Osteoblast (primary cell): ENCODE measurements at regions not wholly inside any gene's neighbourhood (a gene's known extent, or its start where the extent isn't known, plus 50 kb on each side); places are given as distances from the start of the nearest gene placed in this dataset.

ENCODE experiments used
- DNase-seq: peaks from one replicate; pipeline ENCODE4 v3.0.0; 2011; ENCODE audit warnings: low spot score, mixed read lengths; ENCODE audit not compliant: insufficient read length; ENCODE audit errors: missing footprints
- H2AFZ ChIP-seq: 2 replicates; pipeline ENCODE4 v1.6.0; 2011; ENCODE audit warnings: mild to moderate bottlenecking, low read length
- H3K27ac ChIP-seq: 2 replicates; pipeline ENCODE4 v1.5.1; 2011; ENCODE audit warnings: mild to moderate bottlenecking, low read depth, low read length, moderate library complexity
- H3K27me3 ChIP-seq: 2 replicates; pipeline ENCODE4 v1.6.0; 2012; ENCODE audit warnings: mild to moderate bottlenecking, control low read depth, inconsistent platforms, low read length, moderate library complexity; ENCODE audit not compliant: insufficient read depth
- H3K36me3 ChIP-seq: 2 replicates; pipeline ENCODE4 v1.5.1; 2011; ENCODE audit warnings: mild to moderate bottlenecking, low read length, control low read depth, moderate library complexity; ENCODE audit not compliant: insufficient read depth
- H3K4me1 ChIP-seq: 2 replicates; pipeline ENCODE4 v1.5.1; 2011; ENCODE audit warnings: mild to moderate bottlenecking, low read length, control low read depth, moderate library complexity; ENCODE audit not compliant: insufficient read depth
- H3K4me2 ChIP-seq: 2 replicates; pipeline ENCODE4 v1.6.0; 2011; ENCODE audit warnings: mild to moderate bottlenecking, low read length; ENCODE audit not compliant: insufficient read depth
- H3K4me3 ChIP-seq: fragments of 200-600 bp; sonication (generic); 3 replicates; pipeline ENCODE4 v1.5.1; 2012; ENCODE audit warnings: mild to moderate bottlenecking, low read length, inconsistent platforms; ENCODE audit not compliant: insufficient read depth
- H3K79me2 ChIP-seq: 2 replicates; pipeline ENCODE4 v1.6.0; 2012; ENCODE audit warnings: mild to moderate bottlenecking, low read length, control low read depth, inconsistent platforms; ENCODE audit not compliant: insufficient read depth
- H3K9me3 ChIP-seq: 2 replicates; pipeline ENCODE4 v1.5.1; 2011; ENCODE audit warnings: low read depth, low read length, control low read depth
- H4K20me1 ChIP-seq: 2 replicates; pipeline ENCODE4 v1.6.0; 2012; ENCODE audit warnings: mild to moderate bottlenecking, low read length, control low read depth; ENCODE audit not compliant: insufficient read depth
- TF ChIP-seq, protein P1 (sequence below): IDR thresholded peaks from 2 replicates; pipeline ENCODE4 v1.5.1; 2011; ENCODE audit warnings: mild to moderate bottlenecking, low read depth, low read length, moderate library complexity; ENCODE audit errors: extremely low read depth

DNA sequence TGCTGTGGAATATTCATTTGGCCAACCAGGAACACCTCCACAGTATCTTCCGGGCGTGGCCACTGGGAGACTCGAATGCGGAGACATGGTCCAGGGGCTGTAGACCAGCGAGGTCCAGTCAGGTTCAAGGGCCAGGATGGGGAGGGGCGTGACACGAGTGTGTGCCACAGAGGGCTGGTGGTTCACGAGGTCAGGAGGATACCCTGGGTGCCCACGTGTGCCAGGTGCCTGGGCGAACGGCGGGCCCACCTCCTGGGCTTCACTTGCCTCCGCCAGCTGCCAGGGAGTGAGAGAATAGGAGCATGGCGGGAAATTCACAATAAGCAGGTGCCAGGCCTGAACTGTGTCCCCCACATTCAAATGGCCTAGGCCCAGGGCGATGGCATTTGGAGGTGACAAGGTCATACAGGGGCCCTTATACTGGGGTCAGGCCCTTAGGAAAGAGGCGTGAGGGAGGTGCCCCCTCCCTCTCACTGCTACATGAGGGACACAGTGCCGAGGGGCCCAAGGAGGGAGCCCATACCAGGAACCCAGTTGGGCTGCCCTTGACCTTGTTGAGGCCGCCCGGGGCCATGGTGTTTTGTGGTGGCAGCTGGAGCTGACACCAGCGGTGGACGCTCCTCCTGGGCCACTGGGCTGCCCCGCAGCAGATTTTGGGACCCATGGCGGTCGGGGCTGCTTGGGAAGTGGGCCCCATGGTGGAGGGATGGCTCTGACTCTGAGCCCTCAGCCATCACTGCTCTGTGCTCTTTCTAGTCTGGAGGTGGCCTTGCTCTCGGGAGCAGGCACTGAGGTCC is 1268.9 kb downstream of the BRD1 start:
- no peak for DNase-seq
- Histone ChIP-seq H3K4me3 (no peak overlapping the region), H3K4me2 (no peak overlapping the region), H4K20me1 (no peaks in the 10 kb centered on the region), H3K27ac (no peak overlapping the region), H3K79me2 (no peaks in the 10 kb centered on the region), H2AFZ (no peak overlapping the region), H3K36me3 (no peaks in the 10 kb centered on the region), H3K27me3 (no peaks in the 10 kb centered on the region), H3K9me3 (no peaks in the 10 kb centered on the region), H3K4me1 (no peaks in the 10 kb centered on the region)
- TF ChIP-seq, protein P1, sequence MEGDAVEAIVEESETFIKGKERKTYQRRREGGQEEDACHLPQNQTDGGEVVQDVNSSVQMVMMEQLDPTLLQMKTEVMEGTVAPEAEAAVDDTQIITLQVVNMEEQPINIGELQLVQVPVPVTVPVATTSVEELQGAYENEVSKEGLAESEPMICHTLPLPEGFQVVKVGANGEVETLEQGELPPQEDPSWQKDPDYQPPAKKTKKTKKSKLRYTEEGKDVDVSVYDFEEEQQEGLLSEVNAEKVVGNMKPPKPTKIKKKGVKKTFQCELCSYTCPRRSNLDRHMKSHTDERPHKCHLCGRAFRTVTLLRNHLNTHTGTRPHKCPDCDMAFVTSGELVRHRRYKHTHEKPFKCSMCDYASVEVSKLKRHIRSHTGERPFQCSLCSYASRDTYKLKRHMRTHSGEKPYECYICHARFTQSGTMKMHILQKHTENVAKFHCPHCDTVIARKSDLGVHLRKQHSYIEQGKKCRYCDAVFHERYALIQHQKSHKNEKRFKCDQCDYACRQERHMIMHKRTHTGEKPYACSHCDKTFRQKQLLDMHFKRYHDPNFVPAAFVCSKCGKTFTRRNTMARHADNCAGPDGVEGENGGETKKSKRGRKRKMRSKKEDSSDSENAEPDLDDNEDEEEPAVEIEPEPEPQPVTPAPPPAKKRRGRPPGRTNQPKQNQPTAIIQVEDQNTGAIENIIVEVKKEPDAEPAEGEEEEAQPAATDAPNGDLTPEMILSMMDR = no peak

DNA sequence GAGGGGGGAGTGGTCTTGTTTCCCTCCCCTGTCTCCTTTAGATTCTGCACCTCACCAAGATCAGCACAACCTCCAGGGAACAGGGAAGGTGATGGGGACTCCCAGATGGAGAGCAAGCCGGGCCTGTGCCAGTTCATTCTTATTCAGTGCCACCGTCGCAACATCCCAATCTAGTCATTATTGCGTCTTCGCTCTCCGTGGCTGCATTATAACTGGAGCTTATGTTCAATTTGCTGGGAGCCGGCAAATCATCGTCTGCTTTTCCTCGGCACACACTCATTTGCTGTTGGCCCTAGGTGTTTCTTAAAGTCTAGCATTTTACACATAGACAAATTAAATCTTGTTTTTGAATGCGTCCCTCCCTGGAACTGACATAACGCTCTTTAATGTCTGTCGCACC is 1269.7 kb downstream of the BRD1 start:
- Histone ChIP-seq H3K4me2 (no peak overlapping the region), H3K4me1 (no peaks in the 10 kb centered on the region), H3K27ac (no peak overlapping the region), H3K9me3 (no peaks in the 10 kb centered on the region), H3K36me3 (no peaks in the 10 kb centered on the region), H2AFZ (no peak overlapping the region), H3K79me2 (no peaks in the 10 kb centered on the region), H3K4me3 (no peak overlapping the region), H4K20me1 (no peaks in the 10 kb centered on the region), H3K27me3 (no peaks in the 10 kb centered on the region)
- TF ChIP-seq, protein P1 = no peak
- no peak for DNase-seq

DNA sequence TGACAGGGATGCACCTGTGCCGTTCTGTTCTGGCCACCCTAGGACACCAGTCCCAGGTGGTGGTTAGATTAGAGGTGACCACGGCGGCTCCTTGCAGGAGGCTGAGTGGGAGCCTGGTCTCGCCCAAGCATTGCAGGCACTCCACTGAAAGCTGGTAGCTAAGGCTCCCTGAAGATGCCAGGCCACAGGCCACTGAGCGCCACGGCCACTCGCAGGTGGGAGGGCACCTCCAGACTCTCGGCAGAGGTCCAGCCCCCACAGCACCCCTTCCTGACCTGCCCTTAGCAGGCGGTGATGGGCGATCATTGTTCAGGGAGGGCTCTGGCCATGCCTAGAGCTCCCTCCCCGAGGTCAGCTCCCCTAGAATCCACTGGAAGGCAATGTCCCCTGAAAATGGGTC is 1270.2 kb downstream of the BRD1 start:
- TF ChIP-seq, protein P1 = no peak
- no peak for DNase-seq
- no peaks in the 10 kb centered on the region for H3K79me2 ChIP-seq
- no peaks in the 10 kb centered on the region for H4K20me1 ChIP-seq
- no peaks in the 10 kb centered on the region for H3K9me3 ChIP-seq
- H3K27me3 ChIP-seq = no peaks in the 10 kb centered on the region
- H3K27ac ChIP-seq = no peak overlapping the region
- H3K4me1 ChIP-seq = no peaks in the 10 kb centered on the region
- no peak overlapping the region for H2AFZ ChIP-seq
- no peaks in the 10 kb centered on the region for H3K36me3 ChIP-seq
- no peak overlapping the region for H3K4me2 ChIP-seq
- no peak overlapping the region for H3K4me3 ChIP-seq

DNA sequence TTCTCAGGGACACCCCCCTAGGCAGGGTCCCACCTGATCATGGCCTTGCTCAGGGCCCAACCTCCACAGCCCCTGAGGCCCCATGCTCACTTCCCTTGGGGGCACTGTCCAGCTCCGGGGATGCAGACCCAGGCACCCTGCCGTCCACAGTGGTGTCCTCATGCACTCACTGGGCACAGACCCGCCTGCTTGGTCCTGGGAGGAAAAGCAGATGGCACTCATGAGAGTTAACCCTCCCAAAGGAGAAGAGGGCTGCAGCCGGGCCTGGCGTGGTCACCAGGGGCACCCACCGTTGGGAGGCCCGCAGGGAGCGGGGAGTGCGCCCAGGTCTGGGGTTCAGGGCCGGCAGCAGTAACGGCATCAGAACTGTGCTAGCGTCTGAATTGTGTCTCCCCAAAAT is 1270.9 kb downstream of the BRD1 start:
- Histone ChIP-seq H4K20me1 (no peaks in the 10 kb centered on the region), H3K4me1 (no peaks in the 10 kb centered on the region), H3K79me2 (no peaks in the 10 kb centered on the region)

More for the DNA sequence above, 1270.9 kb downstream of the BRD1 start:
- H3K27me3 ChIP-seq = no peaks in the 10 kb centered on the region
- no peak for DNase-seq
- TF ChIP-seq, protein P1 = no peak
- H3K4me2 ChIP-seq = no peak overlapping the region
- no peaks in the 10 kb centered on the region for H3K9me3 ChIP-seq
- no peak overlapping the region for H3K27ac ChIP-seq
- H2AFZ ChIP-seq = no peak overlapping the region
- no peaks in the 10 kb centered on the region for H3K36me3 ChIP-seq
- no peak overlapping the region for H3K4me3 ChIP-seq
